ENCODE measurements at regions not wholly inside any gene's neighbourhood (a gene's known extent, or its start where the extent isn't known, plus 50 kb on each side); places are given as distances from the start of the nearest gene placed in this dataset.

DNA sequence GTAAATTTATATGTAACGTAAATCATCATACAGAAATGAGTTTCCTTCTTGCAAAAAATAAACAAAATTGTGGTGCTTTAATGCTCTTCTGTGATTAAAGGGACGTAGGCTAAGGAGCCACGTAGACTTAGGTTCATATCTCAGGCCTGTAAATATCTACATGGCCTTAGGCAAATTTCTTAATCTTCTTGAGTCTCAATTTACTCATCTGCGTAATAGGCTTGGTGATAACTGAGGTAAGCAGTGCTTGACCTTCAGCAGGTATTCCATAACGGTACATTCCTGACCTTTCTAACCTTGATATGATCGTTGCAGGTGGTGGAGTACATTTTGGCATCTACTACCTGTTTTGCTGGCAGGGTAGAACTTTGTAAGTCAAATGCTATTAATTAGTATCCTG is 65.2 kb upstream of the TLR3 start:
- Histone ChIP-seq H3K36me3 (ENCODE audit: control insufficient read depth in 2 of 2, insufficient read depth in 1 of 2, low read length in 2 of 2) (no peaks in the 10 kb centered on the region), H3K9me3 (ENCODE audit: control insufficient read depth, insufficient read depth, low read depth, low read length) (no peaks in the 10 kb centered on the region), H3K4me1 (ENCODE audit: control insufficient read depth, insufficient read depth, low read length) (peaks cover 2% of the 10 kb centered on the region; the same call in 1 of the 2 replicates), H3K27ac (ENCODE audit: extremely low read depth, low read depth, low read length) (no peak overlapping the region), H3K4me3 (ENCODE audit: low read depth, low read length) (no peak overlapping the region)
- ChIA-PET POLR2A (no interaction called here), CTCF (no interaction called here)
- TF ChIP-seq, protein P1, sequence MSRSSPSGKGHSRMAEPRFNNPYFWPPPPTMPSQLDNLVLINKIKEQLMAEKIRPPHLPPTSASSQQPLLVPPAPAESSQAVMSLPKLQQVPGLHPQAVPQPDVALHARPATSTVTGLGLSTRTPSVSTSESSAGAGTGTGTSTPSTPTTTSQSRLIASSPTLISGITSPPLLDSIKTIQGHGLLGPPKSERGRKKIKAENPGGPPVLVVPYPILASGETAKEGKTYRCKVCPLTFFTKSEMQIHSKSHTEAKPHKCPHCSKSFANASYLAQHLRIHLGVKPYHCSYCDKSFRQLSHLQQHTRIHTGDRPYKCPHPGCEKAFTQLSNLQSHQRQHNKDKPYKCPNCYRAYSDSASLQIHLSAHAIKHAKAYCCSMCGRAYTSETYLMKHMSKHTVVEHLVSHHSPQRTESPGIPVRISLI (tag by site-specific recombination; IDR thresholded peaks at IDR 0.05): no peak
- no peak for TF ChIP-seq ZNF37A (tag by site-specific recombination; IDR thresholded peaks at IDR 0.05)
- no peak for TF ChIP-seq GLI4 (tag by site-specific recombination; IDR thresholded peaks at IDR 0.05)
- TF ChIP-seq ZNF548 (tag by site-specific recombination; IDR thresholded peaks at IDR 0.05): no peak
- TF ChIP-seq ZNF785 (tag by site-specific recombination; IDR thresholded peaks at IDR 0.05): no peak
- no peak for TF ChIP-seq IKZF3 (tag by site-specific recombination; IDR thresholded peaks at IDR 0.05)
- no peak for TF ChIP-seq ZNF549 (tag by site-specific recombination; IDR thresholded peaks at IDR 0.05)
- TF ChIP-seq, protein P2, sequence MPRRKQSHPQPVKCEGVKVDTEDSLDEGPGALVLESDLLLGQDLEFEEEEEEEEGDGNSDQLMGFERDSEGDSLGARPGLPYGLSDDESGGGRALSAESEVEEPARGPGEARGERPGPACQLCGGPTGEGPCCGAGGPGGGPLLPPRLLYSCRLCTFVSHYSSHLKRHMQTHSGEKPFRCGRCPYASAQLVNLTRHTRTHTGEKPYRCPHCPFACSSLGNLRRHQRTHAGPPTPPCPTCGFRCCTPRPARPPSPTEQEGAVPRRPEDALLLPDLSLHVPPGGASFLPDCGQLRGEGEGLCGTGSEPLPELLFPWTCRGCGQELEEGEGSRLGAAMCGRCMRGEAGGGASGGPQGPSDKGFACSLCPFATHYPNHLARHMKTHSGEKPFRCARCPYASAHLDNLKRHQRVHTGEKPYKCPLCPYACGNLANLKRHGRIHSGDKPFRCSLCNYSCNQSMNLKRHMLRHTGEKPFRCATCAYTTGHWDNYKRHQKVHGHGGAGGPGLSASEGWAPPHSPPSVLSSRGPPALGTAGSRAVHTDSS (tag by site-specific recombination; IDR thresholded peaks at IDR 0.05): no peak
- TF ChIP-seq ZNF658 (tag by site-specific recombination; IDR thresholded peaks at IDR 0.05): no peak
- TF ChIP-seq HOXC10 (CRISPR knock-in tag; IDR thresholded peaks at IDR 0.05): no peak
- no peak for TF ChIP-seq PRDM1 (tag by site-specific recombination; IDR thresholded peaks at IDR 0.05)
- no peak for TF ChIP-seq SP7 (tag by site-specific recombination; IDR thresholded peaks at IDR 0.05)
- TF ChIP-seq GLIS2 (tag by site-specific recombination; IDR thresholded peaks at IDR 0.05): no peak
- TF ChIP-seq, protein P3, sequence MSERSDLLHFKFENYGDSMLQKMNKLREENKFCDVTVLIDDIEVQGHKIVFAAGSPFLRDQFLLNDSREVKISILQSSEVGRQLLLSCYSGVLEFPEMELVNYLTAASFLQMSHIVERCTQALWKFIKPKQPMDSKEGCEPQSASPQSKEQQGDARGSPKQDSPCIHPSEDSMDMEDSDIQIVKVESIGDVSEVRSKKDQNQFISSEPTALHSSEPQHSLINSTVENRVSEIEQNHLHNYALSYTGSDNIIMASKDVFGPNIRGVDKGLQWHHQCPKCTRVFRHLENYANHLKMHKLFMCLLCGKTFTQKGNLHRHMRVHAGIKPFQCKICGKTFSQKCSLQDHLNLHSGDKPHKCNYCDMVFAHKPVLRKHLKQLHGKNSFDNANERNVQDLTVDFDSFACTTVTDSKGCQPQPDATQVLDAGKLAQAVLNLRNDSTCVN (tag by site-specific recombination; optimal IDR thresholded peaks at IDR 0.05): no peak
- TF ChIP-seq, protein P4, sequence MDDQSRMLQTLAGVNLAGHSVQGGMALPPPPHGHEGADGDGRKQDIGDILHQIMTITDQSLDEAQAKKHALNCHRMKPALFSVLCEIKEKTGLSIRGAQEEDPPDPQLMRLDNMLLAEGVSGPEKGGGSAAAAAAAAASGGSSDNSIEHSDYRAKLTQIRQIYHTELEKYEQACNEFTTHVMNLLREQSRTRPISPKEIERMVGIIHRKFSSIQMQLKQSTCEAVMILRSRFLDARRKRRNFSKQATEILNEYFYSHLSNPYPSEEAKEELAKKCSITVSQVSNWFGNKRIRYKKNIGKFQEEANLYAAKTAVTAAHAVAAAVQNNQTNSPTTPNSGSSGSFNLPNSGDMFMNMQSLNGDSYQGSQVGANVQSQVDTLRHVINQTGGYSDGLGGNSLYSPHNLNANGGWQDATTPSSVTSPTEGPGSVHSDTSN (CRISPR knock-in tag; IDR thresholded peaks at IDR 0.05): no peak
- TF ChIP-seq ZNF350 (tag by site-specific recombination; IDR thresholded peaks at IDR 0.05): no peak
- TF ChIP-seq, protein P5, sequence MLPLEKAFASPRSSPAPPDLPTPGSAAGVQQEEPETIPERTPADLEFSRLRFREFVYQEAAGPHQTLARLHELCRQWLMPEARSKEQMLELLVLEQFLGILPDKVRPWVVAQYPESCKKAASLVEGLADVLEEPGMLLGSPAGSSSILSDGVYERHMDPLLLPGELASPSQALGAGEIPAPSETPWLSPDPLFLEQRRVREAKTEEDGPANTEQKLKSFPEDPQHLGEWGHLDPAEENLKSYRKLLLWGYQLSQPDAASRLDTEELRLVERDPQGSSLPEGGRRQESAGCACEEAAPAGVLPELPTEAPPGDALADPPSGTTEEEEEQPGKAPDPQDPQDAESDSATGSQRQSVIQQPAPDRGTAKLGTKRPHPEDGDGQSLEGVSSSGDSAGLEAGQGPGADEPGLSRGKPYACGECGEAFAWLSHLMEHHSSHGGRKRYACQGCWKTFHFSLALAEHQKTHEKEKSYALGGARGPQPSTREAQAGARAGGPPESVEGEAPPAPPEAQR (tag by site-specific recombination; IDR thresholded peaks at IDR 0.05): no peak

DNA sequence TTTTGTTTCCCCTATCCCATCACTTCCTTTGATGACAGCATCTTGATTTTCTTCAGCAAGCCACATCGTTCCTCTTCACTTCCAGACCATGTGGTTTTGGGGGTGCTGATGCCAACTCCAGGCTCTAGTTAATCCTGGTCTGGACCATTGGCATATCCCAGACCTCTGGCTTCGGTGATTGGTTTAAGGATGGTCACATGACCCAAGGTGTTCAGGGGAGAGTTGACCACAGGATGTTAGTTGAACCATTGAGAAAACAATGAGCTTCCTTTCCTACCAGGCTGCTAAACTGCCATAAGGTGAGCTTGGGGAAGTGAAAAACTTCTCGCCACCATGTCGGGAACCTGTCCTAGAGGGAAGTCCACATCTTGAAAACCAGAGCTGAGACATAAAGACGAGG is 60.9 kb upstream of the TLR3 start:
- ChIA-PET POLR2A (no interaction called here), CTCF (interaction anchor here (0.7 kb wide), 1 partner anchor 30 kb away, joined by 3 read pairs; no protein-coding TSS in a partner anchor)
- Histone ChIP-seq H3K27ac (ENCODE audit: extremely low read depth, low read depth, low read length) (no peak overlapping the region), H3K4me3 (ENCODE audit: low read depth, low read length) (no peak overlapping the region), H3K4me1 (ENCODE audit: control insufficient read depth, insufficient read depth, low read length) (no peaks in the 10 kb centered on the region), H3K36me3 (ENCODE audit: control insufficient read depth in 2 of 2, insufficient read depth in 1 of 2, low read length in 2 of 2) (no peaks in the 10 kb centered on the region), H3K9me3 (ENCODE audit: control insufficient read depth, insufficient read depth, low read depth, low read length) (no peaks in the 10 kb centered on the region)
- TF ChIP-seq KLF8 (tag by site-specific recombination; IDR thresholded peaks at IDR 0.05) (no peak), ZNF426 (tag by site-specific recombination; IDR thresholded peaks at IDR 0.05) (no peak), SCRT2 (tag by site-specific recombination; IDR thresholded peaks at IDR 0.05) (no peak)
- TF ChIP-seq, protein P6, sequence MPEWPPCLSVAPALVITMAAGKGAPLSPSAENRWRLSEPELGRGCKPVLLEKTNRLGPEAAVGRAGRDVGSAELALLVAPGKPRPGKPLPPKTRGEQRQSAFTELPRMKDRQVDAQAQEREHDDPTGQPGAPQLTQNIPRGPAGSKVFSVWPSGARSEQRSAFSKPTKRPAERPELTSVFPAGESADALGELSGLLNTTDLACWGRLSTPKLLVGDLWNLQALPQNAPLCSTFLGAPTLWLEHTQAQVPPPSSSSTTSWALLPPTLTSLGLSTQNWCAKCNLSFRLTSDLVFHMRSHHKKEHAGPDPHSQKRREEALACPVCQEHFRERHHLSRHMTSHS (tag by site-specific recombination; IDR thresholded peaks at IDR 0.05): no peak
